GM12878 (cell line): ENCODE measurements at regions not wholly inside any gene's neighbourhood (a gene's known extent, or its start where the extent isn't known, plus 50 kb on each side); places are given as distances from the start of the nearest gene placed in this dataset.

Experiments
- ATAC-seq: fragments of 200-7000 bp; cut with Tn5 transposase; 3 replicates; pipeline ENCODE4 v1.9.1; 2020; ENCODE audit warnings: mild to moderate bottlenecking, moderate library complexity
- BruUV-seq: library from RNA; stranded (reverse); fragments of 400-500 nt; replicated peaks from 2 replicates; lab custom pipeline; 2021; lab: Mats Ljungman, UMichigan
- CTCF ChIA-PET: fragments of 300-600 bp; sonication (Branson Sonifier 250); formaldehyde crosslinking; extraction: SDS; loops from one replicate; lab custom pipeline; 2021; ENCODE audit warnings: inconsistent platforms; lab: Yijun Ruan, JAX
- POLR2A ChIA-PET: fragments of 350-600 bp; formaldehyde crosslinking; extraction: SDS; loops from one replicate; lab custom pipeline; 2021; ENCODE audit warnings: inconsistent platforms; lab: Charles Lee
- RAD21 ChIA-PET: fragments of 300-600 bp; sonication (Branson Sonifier 250); formaldehyde crosslinking; loops from one replicate; lab custom pipeline; 2023; ENCODE audit warnings: antibody characterized with exemption; ENCODE audit not compliant: unreplicated experiment; lab: Charles Lee
- SMC1A ChIA-PET: fragments of 300-600 bp; sonication (Branson Sonifier 250); formaldehyde crosslinking; loops from one replicate; lab custom pipeline; 2023; ENCODE audit not compliant: unreplicated experiment, uncharacterized antibody; lab: Charles Lee
- DNase-seq: peaks from one replicate; pipeline ENCODE4 v3.0.0-alpha.2; 2011; ENCODE audit warnings: low read depth, low spot score
- FAIRE-seq: peaks from 3 replicates; lab custom pipeline; 2011; peaks lifted over from hg19 to GRCh38; lab: Jason Lieb, UNC
- H2AFZ ChIP-seq: 2 replicates; pipeline ENCODE4 v1.6.0; 2011; ENCODE audit warnings: low read depth, low read length, control low read depth; ENCODE audit not compliant: control insufficient read depth
- H3K27ac ChIP-seq: 2 replicates; pipeline ENCODE4 v1.5.1; 2011; ENCODE audit warnings: control low read depth; ENCODE audit not compliant: control insufficient read depth, insufficient read depth
- H3K27me3 ChIP-seq, 2 experiments: replicated peaks in 1 of 2; 2 replicates each; pipeline versions ENCODE4 v1.6.0 to v1.6.1; 2011; ENCODE audit warnings: low read length in 1 of 2; ENCODE audit not compliant: control insufficient read depth in 2 of 2, insufficient read depth in 2 of 2
- H3K36me3 ChIP-seq, 2 experiments: 2 replicates each; pipeline ENCODE4 v1.5.1; 2011; ENCODE audit warnings: low read length in 1 of 2; ENCODE audit not compliant: control insufficient read depth in 2 of 2, insufficient read depth in 2 of 2
- H3K4me1 ChIP-seq: 2 replicates; pipeline ENCODE4 v1.6.1; 2011; ENCODE audit warnings: mild to moderate bottlenecking, low read length, moderate library complexity, mixed read lengths; ENCODE audit not compliant: control insufficient read depth, insufficient read depth
- H3K4me2 ChIP-seq: 2 replicates; pipeline ENCODE4 v1.6.0; 2011; ENCODE audit warnings: control low read depth; ENCODE audit not compliant: control insufficient read depth, insufficient read depth
- H3K4me3 ChIP-seq: fragments of 200-600 bp; sonication (generic); 2 replicates; pipeline ENCODE4 v1.5.1; 2016
- H3K79me2 ChIP-seq: 2 replicates; pipeline ENCODE4 v1.6.0; 2011; ENCODE audit warnings: low read length; ENCODE audit not compliant: control insufficient read depth, insufficient read depth
- H3K9ac ChIP-seq: 2 replicates; pipeline ENCODE4 v1.8.0; 2011; ENCODE audit warnings: low read length, control low read depth, mixed read lengths; ENCODE audit not compliant: control insufficient read depth, insufficient read depth
- H3K9me3 ChIP-seq: replicated peaks from 3 replicates; pipeline ENCODE4 v1.5.1; 2011; ENCODE audit warnings: mild to moderate bottlenecking, low read length; ENCODE audit not compliant: control insufficient read depth, insufficient read depth
- H4K20me1 ChIP-seq: 2 replicates; pipeline ENCODE4 v1.6.0; 2011; ENCODE audit not compliant: control insufficient read depth, insufficient read depth
- CEBPB ChIP-seq, 2 experiments: fragments of 150-350 bp in 1 of 2; IDR thresholded peaks; 2 replicates each; pipeline ENCODE4 v1.6.1; 2012 to 2014; ENCODE audit warnings: low read depth in 2 of 2, low read length in 2 of 2, borderline replicate concordance in 1 of 2, inconsistent platforms in 1 of 2
- EGR1 ChIP-seq, 2 experiments: IDR thresholded peaks; 1 replicate in 1 of 2; 2 replicates in 1 of 2; pipeline ENCODE4 v1.6.1; 2011 to 2012; ENCODE audit warnings: low read depth in 2 of 2, low read length in 2 of 2, borderline replicate concordance in 1 of 2, mild to moderate bottlenecking in 1 of 2, moderate library complexity in 1 of 2
- FOXK2 ChIP-seq: fragments of 450-650 bp; IDR thresholded peaks from 2 replicates; pipeline ENCODE4 v1.6.1; 2017; ENCODE audit warnings: mild to moderate bottlenecking, moderate library complexity
- MTA3 ChIP-seq: IDR thresholded peaks from 2 replicates; pipeline ENCODE4 v1.6.1; 2012; ENCODE audit warnings: low read length, inconsistent platforms, borderline replicate concordance
- NR2C2 ChIP-seq: IDR thresholded peaks from 2 replicates; pipeline ENCODE4 v1.6.1; 2011; ENCODE audit warnings: borderline replicate concordance, low read depth; ENCODE audit not compliant: control insufficient read depth, insufficient read length
- RB1 ChIP-seq: fragments of 450-650 bp; formaldehyde crosslinking; IDR thresholded peaks from 2 replicates; pipeline ENCODE4 v1.6.1; 2017; ENCODE audit warnings: mild to moderate bottlenecking, borderline replicate concordance
- SIX5 ChIP-seq: IDR thresholded peaks from 2 replicates; pipeline ENCODE4 v1.6.1; 2011; ENCODE audit warnings: mild to moderate bottlenecking, low read depth, low read length, moderate library complexity; ENCODE audit not compliant: severe bottlenecking
- SRF ChIP-seq, 2 experiments: IDR thresholded peaks; 2 replicates each; pipeline ENCODE4 v1.6.1; 2011; ENCODE audit warnings: low read depth in 2 of 2, low read length in 2 of 2, mild to moderate bottlenecking in 1 of 2, moderate library complexity in 1 of 2
- STAT1 ChIP-seq: fragments of 450-650 bp; conservative IDR thresholded peaks from 2 replicates; pipeline ENCODE4 v1.6.1; 2014; ENCODE audit warnings: antibody characterized with exemption, mild to moderate bottlenecking
- STAT3 ChIP-seq: IDR thresholded peaks from 2 replicates; pipeline ENCODE4 v1.6.1; 2011; ENCODE audit warnings: low read depth, low read length, improper control_type of control experiment
- SUPT20H ChIP-seq: IDR thresholded peaks from 2 replicates; pipeline ENCODE4 v1.6.1; 2011; ENCODE audit warnings: low read depth, mild to moderate bottlenecking, low read length, moderate library complexity, borderline replicate concordance; ENCODE audit not compliant: control insufficient read depth
- TBL1XR1 ChIP-seq: IDR thresholded peaks from 2 replicates; pipeline ENCODE4 v1.6.1; 2012; ENCODE audit warnings: low read depth, low read length, improper control_type of control experiment
- TCF3 ChIP-seq: IDR thresholded peaks from 2 replicates; pipeline ENCODE4 v1.6.1; 2012; ENCODE audit warnings: low read depth, mild to moderate bottlenecking, low read length, borderline replicate concordance; ENCODE audit not compliant: insufficient read depth
- WGBS: methylation state at CpG from one replicate; pipeline ENCODE4 v1.1.6; 2016; ENCODE audit warnings: low lambda C conversion rate; ENCODE audit not compliant: insufficient replicate concordance, insufficient coverage; ENCODE audit errors: missing lambda C conversion rate; 5-methylcytosine and 5-hydroxymethylcytosine counted together
- in situ Hi-C: fragments of 300-500 bp; cut with MboI; formaldehyde crosslinking; loops from 9 replicates; pipeline ENCODE4 v1.14.3; 2018; ENCODE audit warnings: mixed read lengths
- intact Hi-C: fragments of 100-400 bp; cut with micrococcal nuclease; formaldehyde crosslinking; loops from one replicate; pipeline ENCODE4 v1.14.2; 2022; ENCODE audit not compliant: unreplicated experiment
- TF ChIP-seq, protein P1 (sequence below): fragments of 450-650 bp; conservative IDR thresholded peaks from 2 replicates; pipeline ENCODE4 v1.6.1; 2017; ENCODE audit warnings: mild to moderate bottlenecking, moderate library complexity

DNA sequence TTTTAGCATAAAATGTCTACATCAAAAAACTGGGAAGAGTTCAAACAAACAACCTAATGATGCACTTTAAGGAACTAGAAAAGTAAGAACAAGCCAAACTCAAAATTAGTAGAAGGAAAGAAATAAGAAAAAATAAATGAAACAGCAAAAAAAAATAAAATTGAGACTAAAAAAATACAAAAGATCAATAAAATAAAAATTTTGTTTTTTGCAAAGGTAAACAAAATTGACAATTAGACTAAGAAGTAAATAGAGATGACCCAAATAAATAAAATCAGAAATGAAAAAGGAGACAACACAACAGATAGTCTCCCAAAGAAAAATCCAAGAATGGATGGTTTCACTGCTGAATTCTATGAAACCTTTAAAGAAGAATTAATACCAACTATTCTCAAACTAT is 89.6 kb upstream of the MME start:
- no peaks in the 10 kb centered on the region for H3K9me3 ChIP-seq
- H4K20me1 ChIP-seq, result no peaks in the 10 kb centered on the region
- ChIA-PET CTCF (no interaction called here), POLR2A (no interaction called here), RAD21 (no interaction called here), SMC1A (no interaction called here)
- in situ Hi-C loops, result no loop called here
- no peak overlapping the region for H3K9ac ChIP-seq
- no peaks in the 10 kb centered on the region for H3K79me2 ChIP-seq
- H2AFZ ChIP-seq, result no peak overlapping the region
- H3K4me1 ChIP-seq, result no peaks in the 10 kb centered on the region
- no peak overlapping the region for H3K4me3 ChIP-seq
- BruUV-seq, result no TSS peak
- no peaks in the 10 kb centered on the region for H3K36me3 ChIP-seq
- no peak for ATAC-seq
- H3K27me3 ChIP-seq, result no peaks in the 10 kb centered on the region
- no peak for DNase-seq
- intact Hi-C loops, result no loop called here
- no peak for FAIRE-seq
- TF ChIP-seq RB1 (no peak), MTA3 (no peak), EGR1 (IDR thresholded peaks at IDR 0.05; ENCODE audit: borderline replicate concordance in 1 of 2, low read depth in 2 of 2, low read length in 2 of 2) (no peak), TCF3 (no peak)
- TF ChIP-seq, protein P1, sequence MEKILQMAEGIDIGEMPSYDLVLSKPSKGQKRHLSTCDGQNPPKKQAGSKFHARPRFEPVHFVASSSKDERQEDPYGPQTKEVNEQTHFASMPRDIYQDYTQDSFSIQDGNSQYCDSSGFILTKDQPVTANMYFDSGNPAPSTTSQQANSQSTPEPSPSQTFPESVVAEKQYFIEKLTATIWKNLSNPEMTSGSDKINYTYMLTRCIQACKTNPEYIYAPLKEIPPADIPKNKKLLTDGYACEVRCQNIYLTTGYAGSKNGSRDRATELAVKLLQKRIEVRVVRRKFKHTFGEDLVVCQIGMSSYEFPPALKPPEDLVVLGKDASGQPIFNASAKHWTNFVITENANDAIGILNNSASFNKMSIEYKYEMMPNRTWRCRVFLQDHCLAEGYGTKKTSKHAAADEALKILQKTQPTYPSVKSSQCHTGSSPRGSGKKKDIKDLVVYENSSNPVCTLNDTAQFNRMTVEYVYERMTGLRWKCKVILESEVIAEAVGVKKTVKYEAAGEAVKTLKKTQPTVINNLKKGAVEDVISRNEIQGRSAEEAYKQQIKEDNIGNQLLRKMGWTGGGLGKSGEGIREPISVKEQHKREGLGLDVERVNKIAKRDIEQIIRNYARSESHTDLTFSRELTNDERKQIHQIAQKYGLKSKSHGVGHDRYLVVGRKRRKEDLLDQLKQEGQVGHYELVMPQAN, result no peak
- H3K27ac ChIP-seq, result no peak overlapping the region
- H3K4me2 ChIP-seq, result no peak overlapping the region

DNA sequence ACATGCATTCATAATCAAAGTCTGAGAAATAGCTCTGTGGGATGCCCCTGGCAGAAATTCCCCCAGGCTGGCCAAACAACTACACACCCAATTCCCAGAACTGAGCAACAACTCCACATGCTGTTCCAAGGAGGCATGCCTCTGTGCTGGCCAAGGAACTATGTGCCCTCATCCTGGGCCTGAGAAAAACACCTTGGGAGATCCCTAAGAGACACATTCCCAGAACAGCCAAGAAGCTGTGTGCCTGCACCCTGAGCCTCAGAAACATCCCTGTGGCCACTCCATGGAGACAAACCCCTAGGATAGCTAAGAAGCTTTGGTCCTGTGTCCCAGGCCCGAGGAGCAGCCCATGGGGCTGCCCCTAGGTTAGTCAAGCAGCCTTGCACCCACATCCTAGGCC is 92.3 kb upstream of the MME start:
- DNase-seq (no peak), FAIRE-seq (no peak), ATAC-seq (no peak)
- ChIA-PET CTCF (interaction anchor here (0.6 kb wide), 1 partner anchor 37 kb away, joined by 3 read pairs; no protein-coding TSS in a partner anchor), SMC1A (no interaction called here), RAD21 (no interaction called here), POLR2A (no interaction called here)
- in situ Hi-C loops (no loop called here), intact Hi-C loops (no loop called here)
- H3K4me3 ChIP-seq, result no peak overlapping the region
- no peaks in the 10 kb centered on the region for H3K27me3 ChIP-seq
- H3K4me2 ChIP-seq, result no peak overlapping the region
- H3K27ac ChIP-seq, result no peak overlapping the region
- no peak overlapping the region for H2AFZ ChIP-seq
- no peaks in the 10 kb centered on the region for H3K79me2 ChIP-seq
- no peaks in the 10 kb centered on the region for H3K4me1 ChIP-seq
- 0% methylated on average over 1 of the region's 1 CpG for WGBS
- H3K9ac ChIP-seq, result no peak overlapping the region
- no peaks in the 10 kb centered on the region for H4K20me1 ChIP-seq
- no peaks in the 10 kb centered on the region for H3K36me3 ChIP-seq
- no TSS peak for BruUV-seq
- TF ChIP-seq TBL1XR1 (no peak), STAT1 (no peak), STAT3 (no peak), NR2C2 (no peak), FOXK2 (no peak), SRF (IDR thresholded peaks at IDR 0.05; ENCODE audit: low read depth in 2 of 2, low read length in 2 of 2) (no peak), SUPT20H (no peak), SIX5 (no peak), CEBPB (IDR thresholded peaks at IDR 0.05; ENCODE audit: borderline replicate concordance in 1 of 2, low read depth in 2 of 2, low read length in 2 of 2) (no peak)
- H3K9me3 ChIP-seq, result no peaks in the 10 kb centered on the region
